ENCODE measurements at regions not wholly inside any gene's neighbourhood (a gene's known extent, or its start where the extent isn't known, plus 50 kb on each side); places are given as distances from the start of the nearest gene placed in this dataset.

GRCh38 chr12:115230606-115231005 is 546.6 kb upstream of the TBX3 start:
- no peak for DNase-seq
- no peak for TF ChIP-seq GATA1 (IDR thresholded peaks at IDR 0.05; ENCODE audit: low read depth, low read length)
- no peak for TF ChIP-seq POLR2A (IDR thresholded peaks at IDR 0.05; ENCODE audit: low read length)

DNA sequence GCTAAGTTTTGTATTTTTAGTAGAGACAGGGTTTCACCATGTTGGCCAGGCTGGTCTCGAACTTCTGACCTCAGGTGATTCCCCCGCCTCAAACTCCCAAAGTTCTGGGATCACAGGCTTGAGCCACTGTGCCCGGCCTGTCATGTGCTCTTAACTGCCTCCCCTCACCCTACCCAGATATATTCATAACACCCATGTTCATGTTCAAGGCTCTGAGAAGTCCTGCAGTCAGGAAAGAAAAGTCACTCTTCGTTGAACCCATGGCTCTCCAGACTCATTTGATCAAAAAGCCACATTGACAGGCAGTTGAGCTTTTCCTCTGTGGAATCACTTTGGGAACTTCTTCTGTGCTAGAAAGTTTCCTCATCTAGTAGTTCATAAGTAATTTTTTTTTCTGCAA is 545.5 kb upstream of the TBX3 start:
- TF ChIP-seq POLR2A (IDR thresholded peaks at IDR 0.05; ENCODE audit: low read length), result no peak
- TF ChIP-seq GATA1 (IDR thresholded peaks at IDR 0.05; ENCODE audit: low read depth, low read length), result no peak
- no peak for DNase-seq

GRCh38 chr12:115228434-115228833 is 544.5 kb upstream of the TBX3 start:
- DNase-seq, result no peak
- no peak for TF ChIP-seq POLR2A (IDR thresholded peaks at IDR 0.05; ENCODE audit: low read length)
- TF ChIP-seq GATA1 (IDR thresholded peaks at IDR 0.05; ENCODE audit: low read depth, low read length), result no peak

DNA sequence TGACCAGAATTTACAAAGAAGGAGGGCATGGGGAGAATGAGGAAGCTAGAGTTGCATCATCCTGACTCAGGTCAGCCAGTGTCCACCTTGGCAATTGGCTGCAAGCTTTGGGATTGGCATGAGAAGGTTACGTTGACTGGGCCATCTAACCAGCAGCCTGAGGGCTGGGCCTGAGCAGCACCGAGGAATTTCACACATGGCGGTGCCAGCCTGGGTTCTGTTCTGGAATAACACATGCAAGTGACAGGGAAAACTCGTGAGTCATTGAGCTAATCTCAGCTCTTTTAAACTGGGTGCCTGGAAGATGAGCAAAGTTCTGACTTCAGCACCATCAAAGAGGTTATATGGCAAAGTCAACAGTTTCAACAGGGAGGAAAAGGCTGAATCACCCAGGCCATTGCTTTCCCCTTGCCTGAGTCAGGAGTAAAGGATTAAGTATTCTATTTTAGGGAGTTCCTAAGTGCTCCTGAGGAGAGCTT is 543.2 kb upstream of the TBX3 start:
- TF ChIP-seq POLR2A (IDR thresholded peaks at IDR 0.05; ENCODE audit: low read length), result no peak
- no peak for TF ChIP-seq GATA1 (IDR thresholded peaks at IDR 0.05; ENCODE audit: low read depth, low read length)
- no peak for DNase-seq

- no peak for DNase-seq
- TF ChIP-seq GATA1 (IDR thresholded peaks at IDR 0.05; ENCODE audit: low read depth, low read length), result no peak
- no peak for TF ChIP-seq POLR2A (IDR thresholded peaks at IDR 0.05; ENCODE audit: low read length)
These were observed 541.9 kb upstream of the TBX3 start for GRCh38 chr12:115225845-115226244.

- no peak for DNase-seq
- no peak for TF ChIP-seq GATA1 (IDR thresholded peaks at IDR 0.05; ENCODE audit: low read depth, low read length)
- TF ChIP-seq POLR2A (IDR thresholded peaks at IDR 0.05; ENCODE audit: low read length), result no peak
These were observed 540.0 kb upstream of the TBX3 start for GRCh38 chr12:115223991-115224390.

DNA sequence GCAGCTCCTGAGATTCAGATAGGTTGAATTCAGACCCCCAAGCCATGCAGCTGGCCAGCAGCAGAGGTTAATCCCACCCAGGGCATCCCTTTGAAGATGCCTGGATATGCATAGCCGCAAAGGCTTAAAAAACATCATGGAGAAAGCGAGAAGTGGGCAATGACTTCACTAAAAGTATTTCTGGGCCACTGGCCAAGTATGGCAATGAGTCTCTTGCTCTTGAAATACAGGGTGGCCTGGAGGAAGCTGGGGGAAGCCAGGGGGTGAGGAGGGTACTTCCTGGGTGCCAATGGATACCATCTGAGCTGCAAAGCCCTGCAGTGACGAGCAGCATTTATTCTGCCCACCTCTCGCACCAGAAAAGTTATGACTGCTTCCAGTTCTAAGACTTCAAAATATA is 539.3 kb upstream of the TBX3 start:
- DNase-seq, result no peak
- TF ChIP-seq POLR2A (IDR thresholded peaks at IDR 0.05; ENCODE audit: low read length) (no peak), GATA1 (IDR thresholded peaks at IDR 0.05; ENCODE audit: low read depth, low read length) (no peak)

DNA sequence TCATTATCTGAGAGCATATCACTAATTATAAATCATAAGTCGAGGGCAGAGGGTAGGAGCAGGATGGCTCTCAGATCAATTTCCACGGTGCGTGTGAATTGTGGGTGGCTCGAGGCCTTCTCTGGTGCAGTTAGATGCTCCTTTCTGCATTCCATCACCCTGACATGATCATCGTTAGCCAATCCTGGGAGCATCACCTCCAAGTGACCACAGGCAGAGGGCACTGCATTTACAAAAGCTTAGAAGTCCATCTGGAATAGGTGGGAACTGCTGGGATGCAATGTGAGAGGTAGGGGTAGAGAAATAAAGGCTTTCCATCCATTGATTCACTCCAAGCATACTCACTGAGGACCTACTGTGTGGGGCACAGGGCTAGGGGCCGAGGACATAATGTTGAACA is 538.2 kb upstream of the TBX3 start:
- no peak for DNase-seq
- TF ChIP-seq POLR2A (IDR thresholded peaks at IDR 0.05; ENCODE audit: low read length) (no peak), GATA1 (IDR thresholded peaks at IDR 0.05; ENCODE audit: low read depth, low read length) (no peak)

GRCh38 chr12:115216301-115216700 is 532.3 kb upstream of the TBX3 start:
- no peak for DNase-seq
- TF ChIP-seq POLR2A (IDR thresholded peaks at IDR 0.05; ENCODE audit: low read length) (no peak), GATA1 (IDR thresholded peaks at IDR 0.05; ENCODE audit: low read depth, low read length) (no peak)

- TF ChIP-seq GATA1 (IDR thresholded peaks at IDR 0.05; ENCODE audit: low read depth, low read length), result no peak
- no peak for TF ChIP-seq POLR2A (IDR thresholded peaks at IDR 0.05; ENCODE audit: low read length)
- DNase-seq, result no peak
These were observed 531.6 kb upstream of the TBX3 start for GRCh38 chr12:115215544-115215943.

DNA sequence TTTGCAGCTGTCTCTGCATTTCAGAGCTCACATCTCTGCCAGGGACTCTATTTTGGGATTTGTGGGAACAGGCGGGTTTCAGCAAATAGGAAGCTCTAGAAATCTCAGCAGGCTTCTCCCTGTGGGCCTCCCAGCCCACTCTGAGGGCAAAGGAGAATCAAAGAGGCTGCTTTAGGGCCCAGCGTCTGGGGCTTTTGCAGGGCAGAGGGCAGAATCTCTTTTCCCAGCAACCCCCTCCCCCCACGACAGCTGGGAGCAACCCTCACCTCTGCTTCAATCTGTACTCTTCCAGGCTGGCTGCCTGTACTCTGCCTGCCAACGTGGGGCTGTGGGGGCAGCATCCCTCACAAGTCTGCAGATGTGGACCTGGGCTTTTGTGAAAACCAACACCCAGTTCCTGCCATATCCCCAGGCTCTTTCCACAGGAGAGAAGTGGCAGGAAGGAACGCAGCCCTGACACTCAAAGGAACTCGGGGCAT is 529.6 kb upstream of the TBX3 start:
- no peak for DNase-seq
- TF ChIP-seq POLR2A (IDR thresholded peaks at IDR 0.05; ENCODE audit: low read length) (no peak), GATA1 (IDR thresholded peaks at IDR 0.05; ENCODE audit: low read depth, low read length) (no peak)

- TF ChIP-seq POLR2A (IDR thresholded peaks at IDR 0.05; ENCODE audit: low read length) (no peak), GATA1 (IDR thresholded peaks at IDR 0.05; ENCODE audit: low read depth, low read length) (no peak)
- no peak for DNase-seq
These were observed 529.1 kb upstream of the TBX3 start for GRCh38 chr12:115213118-115213517.

DNA sequence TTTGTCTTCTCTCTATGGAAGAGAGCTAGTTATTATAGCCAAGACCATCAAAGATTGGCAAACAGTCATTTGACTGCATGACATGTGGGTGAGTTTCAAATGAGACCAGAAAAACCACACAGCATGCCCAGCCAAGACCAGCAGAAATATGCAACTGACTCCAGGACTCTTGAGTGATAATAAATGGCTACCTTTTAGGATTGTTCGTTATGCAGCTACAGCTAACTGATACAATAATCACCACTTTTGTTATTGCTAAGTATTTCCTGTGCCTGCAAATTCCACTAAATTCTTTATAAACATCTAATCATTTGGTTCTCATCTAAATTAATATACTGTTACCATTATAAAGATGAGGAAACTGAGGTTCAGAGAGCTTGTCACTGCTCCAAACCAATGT is 528.4 kb upstream of the TBX3 start:
- TF ChIP-seq POLR2A (IDR thresholded peaks at IDR 0.05; ENCODE audit: low read length) (no peak), GATA1 (IDR thresholded peaks at IDR 0.05; ENCODE audit: low read depth, low read length) (no peak)

DNA sequence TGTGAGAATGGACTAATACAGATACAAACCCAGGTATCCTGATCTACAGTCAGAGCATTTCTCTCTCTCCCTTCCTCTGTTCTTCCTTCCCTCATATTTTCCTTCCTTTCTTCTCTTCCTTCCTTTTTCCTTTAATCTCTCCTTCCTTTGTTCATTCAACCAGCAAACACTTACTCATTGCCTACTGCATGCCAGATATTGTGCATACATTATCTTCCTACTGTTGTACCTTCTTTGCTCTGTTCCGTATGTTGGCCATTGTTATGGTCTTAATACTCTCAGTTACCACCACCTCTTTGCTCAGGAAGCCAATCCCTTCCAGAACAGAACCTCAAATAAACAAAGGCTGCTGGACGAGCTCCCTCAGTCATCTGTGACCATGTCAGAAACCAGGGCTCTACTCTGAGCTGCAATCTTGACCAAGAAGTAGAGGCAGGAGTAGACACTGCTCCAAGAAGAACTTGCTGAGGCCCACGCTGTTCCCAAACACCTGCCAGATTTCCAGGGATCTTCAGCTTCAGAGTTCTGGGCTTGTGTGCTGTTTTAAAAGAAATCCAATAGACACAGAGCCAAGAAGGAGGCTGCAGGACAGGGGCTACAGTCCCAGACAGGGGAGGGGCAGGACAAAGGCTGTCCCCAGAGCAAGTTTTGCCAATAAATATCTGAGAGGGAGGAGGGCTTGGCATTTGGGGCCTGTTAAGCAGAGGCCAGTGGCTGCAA is 526.7 kb upstream of the TBX3 start:
- DNase-seq, result no peak

More for the DNA sequence above, 528.4 kb upstream of the TBX3 start:
- no peak for DNase-seq

DNA sequence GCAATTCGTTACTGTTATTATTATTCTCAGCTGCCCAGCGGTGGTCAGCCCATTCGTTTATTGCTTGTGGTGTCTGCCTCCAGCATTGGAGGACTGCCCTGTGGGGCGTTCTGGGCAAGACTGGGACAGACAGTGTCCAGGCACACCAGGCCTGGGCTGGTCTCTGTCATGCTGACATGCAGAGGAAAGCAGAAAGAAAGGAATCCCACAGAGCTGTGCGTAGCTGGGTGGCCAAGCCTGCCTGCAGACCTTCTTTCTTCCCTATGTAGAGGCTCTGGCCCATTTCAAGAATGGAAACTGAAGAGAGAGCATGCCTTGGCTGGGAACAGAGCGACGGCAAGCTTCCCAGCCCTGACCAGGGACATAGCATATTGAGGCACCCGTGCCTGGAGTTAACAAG is 525.3 kb upstream of the TBX3 start:
- DNase-seq, result no peak
- no peak for TF ChIP-seq POLR2A (IDR thresholded peaks at IDR 0.05; ENCODE audit: low read length)
- no peak for TF ChIP-seq GATA1 (IDR thresholded peaks at IDR 0.05; ENCODE audit: low read depth, low read length)

More for the DNA sequence above, 526.7 kb upstream of the TBX3 start:
- TF ChIP-seq POLR2A (IDR thresholded peaks at IDR 0.05; ENCODE audit: low read length) (no peak), GATA1 (IDR thresholded peaks at IDR 0.05; ENCODE audit: low read depth, low read length) (no peak)

Measured in erythroblast (primary cell).